GM21786 (cell line): ENCODE measurements at regions not wholly inside any gene's neighbourhood (a gene's known extent, or its start where the extent isn't known, plus 50 kb on each side); places are given as distances from the start of the nearest gene placed in this dataset.
"Not testable (repeated sequence)": the region's sequence is repeated elsewhere in the genome, so short reads cannot be mapped to it uniquely, and the experiment has no call there.

Experiments used
- ATAC-seq: cut with Tn5 transposase; IDR thresholded peaks from one replicate; pipeline ENCODE4 v1.9.1; 2021; ENCODE audit not compliant: unreplicated experiment

DNA sequence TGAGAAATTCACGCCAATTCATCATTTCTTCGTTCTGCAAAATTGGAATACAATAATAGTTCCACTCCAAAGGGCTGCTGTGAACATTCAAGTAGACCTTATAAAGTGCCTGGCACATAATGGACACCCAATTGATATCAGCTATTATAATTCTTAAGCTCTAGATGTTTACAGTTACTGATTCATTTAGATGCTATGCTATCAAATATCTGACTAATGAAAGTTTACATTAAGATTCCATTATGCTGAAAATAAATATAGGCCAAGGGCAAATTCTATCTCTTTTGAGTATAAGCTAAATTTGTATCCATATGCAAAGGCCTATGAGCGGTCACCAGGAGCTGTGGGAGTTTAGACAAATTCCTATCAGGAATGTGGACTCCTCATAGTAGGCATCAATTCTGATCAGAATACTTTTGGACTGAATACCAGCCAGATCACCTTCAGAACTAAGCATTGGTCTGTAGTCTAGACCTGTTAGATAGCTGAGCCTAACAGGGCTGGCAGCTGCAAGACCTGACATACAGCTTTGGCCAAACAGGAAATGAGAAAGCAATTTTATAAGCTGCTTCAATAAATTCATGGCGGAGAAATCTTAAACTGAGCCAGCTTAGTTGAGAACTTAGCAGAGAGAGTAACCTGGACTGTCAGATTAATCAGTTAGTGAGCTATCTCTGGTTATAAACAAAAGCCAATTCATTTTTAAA is 384.3 kb upstream of the ACTRT1 start:
- no peak for ATAC-seq

DNA sequence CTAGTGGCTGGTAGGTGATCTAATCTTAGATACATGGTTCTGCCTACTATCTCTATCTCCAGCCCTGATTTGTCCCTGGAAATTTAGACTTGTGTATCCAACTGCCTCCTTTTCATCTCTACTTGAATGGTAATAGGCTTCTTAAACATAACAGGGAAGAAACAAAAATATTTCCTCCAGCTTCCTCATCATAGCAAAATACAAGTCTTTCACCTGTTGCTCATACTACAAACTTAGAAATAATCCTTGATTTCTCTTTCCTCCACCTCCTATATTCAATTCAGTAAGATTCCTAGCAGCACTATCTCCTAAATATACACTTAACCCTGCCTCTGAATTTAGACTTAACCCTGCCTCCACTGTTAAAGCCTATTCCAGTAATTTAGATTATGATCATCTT is 373.3 kb upstream of the ACTRT1 start:
- no peak for ATAC-seq

DNA sequence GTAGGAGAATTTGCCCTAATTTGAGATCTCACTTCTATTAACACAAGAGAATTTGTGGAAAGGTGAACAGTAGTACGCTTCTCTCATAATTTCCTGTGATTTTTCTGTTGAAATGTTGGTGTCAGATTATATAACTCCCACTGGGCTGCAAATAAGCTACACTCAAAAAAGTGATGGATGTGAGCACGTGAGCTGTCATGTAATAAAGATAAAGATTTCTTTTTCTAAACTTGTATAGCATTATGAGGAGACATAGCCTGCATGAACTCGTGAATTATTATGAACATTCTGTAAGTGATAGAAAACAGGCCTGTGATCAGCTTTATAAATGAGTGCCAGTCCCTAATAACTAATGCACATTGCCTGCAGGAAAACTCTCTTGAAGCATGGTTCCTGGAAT is 356.6 kb upstream of the ACTRT1 start:
- ATAC-seq = no peak

DNA sequence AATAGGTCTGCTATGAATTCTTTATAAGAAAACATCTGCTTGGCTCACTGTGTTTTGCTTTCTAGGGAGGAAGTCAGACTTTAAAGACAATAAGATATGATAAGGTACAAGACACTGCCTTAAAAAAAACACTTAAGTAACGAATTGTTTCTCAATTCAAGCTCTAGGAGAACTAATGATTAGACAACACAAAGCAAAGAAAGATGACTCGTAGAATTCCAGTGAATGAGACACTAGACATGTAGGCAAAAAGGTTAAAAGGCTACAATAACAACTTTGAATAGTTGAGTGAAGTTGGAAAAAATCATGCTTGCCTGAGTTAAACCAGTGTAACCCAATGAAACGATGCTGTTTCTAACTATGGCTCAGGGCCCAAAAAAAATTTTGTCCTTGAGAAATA is 344.4 kb upstream of the ACTRT1 start:
- no peak for ATAC-seq

DNA sequence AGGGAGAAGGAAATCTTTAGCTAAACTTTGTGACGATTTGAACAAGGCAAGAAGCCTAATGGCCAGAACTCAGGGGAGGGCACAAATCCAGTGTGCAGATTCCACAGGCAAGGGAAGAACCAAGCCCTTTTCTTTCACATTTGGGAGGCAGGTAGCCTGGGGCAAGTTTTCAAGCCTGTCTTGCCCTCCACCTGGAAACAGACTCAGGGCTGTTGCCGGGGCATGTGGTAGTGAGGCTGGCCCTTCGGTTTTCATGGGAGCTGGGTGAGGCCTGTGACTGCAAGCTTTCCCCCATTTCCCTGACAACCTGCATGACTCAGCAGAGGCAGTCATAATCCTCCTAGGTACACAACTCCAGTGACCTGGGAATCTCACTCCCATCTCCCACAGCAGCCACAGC is 331.6 kb upstream of the ACTRT1 start:
- ATAC-seq = not testable (repeated sequence)

DNA sequence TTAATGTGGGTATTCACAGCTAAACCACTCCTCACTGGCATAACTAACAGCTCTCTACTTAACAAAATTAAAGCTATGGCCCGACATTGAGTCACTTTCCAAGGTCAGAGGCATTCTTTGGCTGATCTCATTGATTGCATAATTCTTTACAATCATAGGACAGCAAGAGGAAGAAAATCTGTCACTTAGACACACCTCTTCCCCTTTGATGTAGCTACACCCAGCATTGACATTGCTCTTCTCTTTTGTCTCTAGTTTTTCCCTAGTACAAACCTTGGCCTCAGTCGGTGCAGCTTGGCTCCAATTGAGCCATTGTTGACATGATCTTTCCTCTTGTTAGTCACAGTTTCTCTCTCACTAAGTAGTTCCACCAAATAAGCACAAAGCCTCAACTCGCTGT is 313.3 kb upstream of the ACTRT1 start:
- ATAC-seq = no peak

DNA sequence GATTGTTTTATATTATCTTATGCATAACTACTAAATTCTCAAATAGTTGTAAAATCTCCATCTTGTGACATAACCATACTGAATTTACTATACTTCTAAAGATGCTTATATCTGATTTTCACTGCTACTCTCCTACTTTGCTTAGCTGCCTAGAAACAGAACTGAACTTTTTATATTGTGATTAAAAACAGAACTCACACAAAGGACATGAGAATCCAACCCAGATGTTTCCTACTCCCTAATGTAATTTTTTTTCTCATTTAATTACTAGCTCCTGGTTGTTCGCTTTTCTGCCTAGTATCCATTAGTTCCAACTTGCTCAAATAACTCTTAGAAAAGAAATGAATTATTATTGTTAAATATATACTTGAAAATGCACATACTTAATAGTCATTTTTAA is 283.5 kb upstream of the ACTRT1 start:
- ATAC-seq = no peak

DNA sequence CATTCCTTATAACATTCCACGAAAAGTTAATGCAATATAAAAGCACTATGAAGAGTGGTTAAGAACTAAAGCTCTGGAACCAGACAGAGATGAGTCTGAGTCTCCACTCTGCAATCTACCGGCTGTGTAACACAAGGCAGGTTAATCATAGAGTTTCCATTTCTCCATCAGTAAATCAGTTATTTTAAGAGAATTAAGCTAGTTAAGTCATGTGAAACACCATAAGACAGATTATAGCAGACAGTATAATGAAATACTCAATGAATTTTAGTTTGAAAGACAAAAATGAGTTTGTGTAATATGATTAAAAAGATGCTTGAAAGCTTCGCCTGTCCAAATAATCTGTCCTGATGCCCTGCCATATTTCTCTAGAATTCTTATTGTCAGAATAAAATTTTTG is 282.6 kb upstream of the ACTRT1 start:
- ATAC-seq = no peak

DNA sequence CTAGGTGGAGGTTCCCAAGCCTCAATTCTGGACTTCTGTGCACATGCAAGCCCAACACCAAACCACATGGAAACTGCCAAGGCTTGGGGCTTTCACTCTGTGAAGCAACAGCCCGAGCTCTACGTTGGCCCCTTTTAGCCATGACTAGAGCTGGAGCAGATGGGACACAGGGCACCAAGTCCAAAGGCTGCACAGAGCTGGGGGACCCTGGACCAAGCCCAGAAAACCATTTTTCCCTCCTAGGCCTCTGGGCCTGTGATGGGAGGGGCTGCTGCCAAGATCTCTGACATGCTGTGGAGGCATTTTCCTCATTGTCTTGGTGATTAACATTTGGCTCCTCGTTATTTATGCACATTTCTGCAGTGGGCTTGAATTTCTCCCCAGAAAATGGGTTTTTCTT is 258.7 kb upstream of the ACTRT1 start:
- no peak for ATAC-seq

DNA sequence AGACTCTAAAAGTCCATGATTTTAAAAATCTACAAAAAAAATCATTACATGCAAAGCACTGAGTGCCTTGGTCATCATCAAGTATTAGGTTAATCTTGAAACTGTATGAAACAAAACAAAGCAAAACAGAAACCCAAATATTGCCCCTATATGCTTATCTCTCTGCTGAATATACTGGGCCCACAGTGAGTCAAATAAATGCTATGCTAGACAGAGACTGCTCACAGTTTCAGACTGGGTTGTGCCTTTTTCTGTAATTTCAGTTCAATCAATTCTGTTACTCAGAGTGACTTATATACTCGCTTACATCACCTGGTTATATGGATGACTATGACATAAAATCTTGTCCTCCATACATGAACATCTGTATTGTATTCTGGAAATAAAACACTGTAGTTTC is 257.1 kb upstream of the ACTRT1 start:
- ATAC-seq = no peak

DNA sequence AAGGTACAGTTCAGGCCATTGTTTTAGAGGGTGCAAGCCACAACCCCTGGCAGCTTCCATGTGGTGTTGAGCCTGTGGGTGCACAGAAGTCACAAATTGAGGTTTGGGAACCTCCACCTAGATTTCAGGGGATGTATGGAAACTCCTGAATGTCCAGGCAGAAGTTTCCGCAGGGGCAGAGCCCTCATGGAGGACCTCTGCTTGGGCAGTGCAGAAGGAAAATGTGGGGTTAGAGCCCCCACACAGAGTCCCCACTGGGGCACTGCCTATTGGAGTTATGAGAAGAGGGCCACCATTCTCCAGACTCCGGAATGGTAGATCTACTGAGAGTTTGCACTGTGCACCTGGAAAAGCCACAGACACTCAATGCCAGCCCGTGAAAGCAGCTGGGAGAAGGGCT is 242.0 kb upstream of the ACTRT1 start:
- ATAC-seq = no peak

DNA sequence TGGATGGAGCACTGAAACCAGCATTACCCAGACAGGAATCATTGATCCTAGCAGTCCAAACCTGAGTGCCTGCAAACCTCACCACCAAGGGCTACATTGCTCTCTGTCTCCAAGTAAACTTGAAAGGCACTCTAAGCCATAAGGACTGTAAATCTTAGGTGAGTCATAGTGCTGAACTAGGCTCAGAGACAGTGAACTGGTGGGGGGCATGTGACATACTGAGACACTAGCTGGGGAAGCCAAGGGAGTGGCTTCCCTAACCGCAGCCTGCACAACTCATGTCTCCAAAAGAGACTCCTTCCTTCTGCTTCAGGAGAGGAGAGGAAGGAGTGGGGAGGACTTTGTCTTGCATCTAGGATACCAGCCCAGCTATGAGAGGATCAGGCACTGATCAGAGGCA is 235.5 kb upstream of the ACTRT1 start:
- ATAC-seq = no peak

DNA sequence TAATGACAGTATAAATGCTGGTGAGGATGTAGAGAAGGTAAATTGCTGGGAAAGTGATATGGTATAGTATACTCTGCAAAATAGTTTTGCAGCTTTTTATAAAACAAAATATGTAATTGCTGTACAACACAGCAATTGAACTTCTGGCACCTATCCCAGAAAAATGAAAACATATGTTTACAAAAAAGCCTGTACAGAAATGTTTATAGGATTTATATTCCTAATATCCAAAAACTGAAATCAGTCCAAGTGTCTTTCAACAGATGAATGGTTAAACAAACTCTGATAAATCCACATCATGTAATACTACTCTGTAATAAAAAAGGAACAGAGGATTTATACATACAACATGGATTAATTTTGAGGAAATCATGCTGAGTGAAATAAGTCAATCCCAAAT is 198.4 kb upstream of the ACTRT1 start:
- no peak for ATAC-seq

DNA sequence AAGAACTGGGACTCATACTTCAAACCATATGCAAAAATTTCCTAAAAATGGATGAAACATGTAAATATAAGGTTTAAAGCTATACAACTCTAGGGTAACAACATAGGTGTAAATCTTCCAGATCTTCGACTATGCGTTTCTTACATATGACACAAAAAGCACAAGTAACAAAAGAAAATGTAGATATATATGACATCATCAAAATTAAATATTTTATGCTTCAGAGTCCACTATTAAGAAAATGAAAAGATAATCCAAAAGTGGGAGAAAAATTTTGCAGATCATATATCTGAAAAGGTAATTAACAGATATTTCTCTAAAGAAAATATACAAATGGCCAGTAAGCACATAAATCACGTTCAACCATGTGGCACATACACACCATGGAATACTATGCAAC is 164.2 kb upstream of the ACTRT1 start:
- no peak for ATAC-seq

DNA sequence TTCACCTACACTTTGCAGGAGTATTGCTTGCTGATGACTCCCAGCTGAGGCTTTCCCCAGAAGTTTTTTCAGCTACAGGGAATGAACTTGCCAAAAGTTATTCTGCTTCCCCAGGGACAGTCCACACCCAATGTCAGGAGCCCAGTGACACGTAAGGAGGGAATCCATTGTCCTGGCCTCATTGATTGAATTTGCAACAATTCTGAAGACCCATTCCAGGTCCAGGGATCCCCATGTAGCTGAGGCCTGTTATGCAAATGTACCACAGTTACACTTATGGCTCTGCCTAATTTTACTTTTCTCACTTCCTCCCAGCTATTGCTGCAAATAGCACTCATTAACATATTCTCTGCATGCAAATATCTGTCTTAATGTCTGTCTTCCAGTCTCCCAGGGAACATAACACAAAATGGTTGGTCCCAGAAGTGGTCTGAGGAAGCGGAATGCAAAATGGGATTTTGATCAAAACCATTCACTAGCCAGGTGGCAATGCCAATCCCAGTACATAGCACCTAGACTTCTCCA is 113.7 kb upstream of the ACTRT1 start:
- no peak for ATAC-seq

DNA sequence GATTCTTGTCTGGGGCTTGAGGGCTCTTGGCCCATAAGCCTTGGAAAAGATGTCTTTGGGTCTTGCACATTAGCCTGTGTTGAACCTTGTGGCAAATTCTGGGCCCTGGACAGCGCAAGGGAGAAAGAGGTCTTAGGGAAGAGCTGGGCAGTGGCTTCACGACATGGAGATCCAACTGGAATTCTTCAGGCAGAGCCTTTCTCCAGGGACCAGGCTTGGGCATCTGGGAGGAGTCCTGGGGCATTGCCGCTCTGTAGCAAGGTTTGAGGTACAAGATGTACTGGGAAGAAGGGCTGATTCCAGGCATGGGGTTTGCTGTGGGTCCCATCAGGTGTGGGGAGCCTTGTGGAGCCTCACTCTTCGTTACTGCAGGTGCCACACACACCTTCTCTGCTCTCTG is 104.0 kb upstream of the ACTRT1 start:
- no peak for ATAC-seq

DNA sequence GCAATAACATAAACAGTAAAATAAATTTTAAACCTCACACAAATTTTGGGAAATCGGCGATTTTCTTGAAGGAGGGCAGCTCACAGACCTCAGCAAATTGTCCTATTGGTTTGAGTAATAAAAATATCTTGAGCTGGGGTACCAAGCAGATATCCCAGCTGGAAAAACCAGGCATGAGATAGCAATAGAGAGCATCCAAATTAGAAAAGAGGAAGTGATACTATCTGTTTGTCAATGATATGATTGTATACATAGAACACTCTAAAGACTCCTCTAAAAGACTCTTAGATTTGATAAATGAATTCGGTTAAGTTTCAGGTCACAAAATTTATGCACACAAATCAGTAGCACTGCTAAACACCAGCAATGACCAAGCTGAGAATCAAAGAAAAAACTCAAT is 90.5 kb upstream of the ACTRT1 start:
- no peak for ATAC-seq

DNA sequence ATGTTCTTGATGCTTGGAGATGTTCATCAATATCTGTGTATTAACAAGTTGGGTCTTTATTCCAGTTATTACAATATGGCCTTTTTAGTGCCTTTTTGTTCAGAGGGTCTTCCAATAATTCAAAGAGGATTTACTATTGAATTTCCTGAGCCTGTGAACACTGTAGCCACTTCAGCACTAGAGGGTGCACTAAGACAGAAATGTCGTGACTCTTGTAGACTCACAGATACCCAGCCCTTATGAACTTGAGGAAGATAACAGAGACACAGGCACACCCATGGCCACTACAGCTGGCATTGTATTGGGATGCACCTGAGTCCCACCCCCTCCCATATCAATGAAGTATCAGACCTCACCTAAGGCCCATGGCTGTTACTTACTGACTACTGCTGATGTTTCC is 54.4 kb upstream of the ACTRT1 start:
- no peak for ATAC-seq

DNA sequence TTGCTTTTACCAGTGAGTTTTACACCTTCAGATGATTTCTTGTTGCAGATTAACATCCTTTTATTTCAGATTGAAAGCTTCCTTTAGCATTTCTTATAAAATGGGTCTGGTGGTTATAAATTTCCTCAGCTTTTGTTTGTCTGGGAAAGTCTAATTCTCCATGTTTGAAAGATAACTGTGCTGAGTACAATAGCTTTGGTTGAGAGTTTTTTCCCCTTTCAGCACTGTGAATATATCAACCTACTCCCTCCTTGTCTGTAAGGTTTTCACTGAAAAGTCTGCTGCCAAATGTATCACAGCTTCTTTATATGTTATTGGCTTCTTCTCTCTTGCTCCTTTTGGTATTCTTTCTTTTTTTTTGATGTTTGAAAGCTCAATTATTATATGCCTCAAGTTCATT is 53.5 kb upstream of the ACTRT1 start:
- ATAC-seq = no peak
